H1 (cell line): ENCODE measurements at regions not wholly inside any gene's neighbourhood (a gene's known extent, or its start where the extent isn't known, plus 50 kb on each side); places are given as distances from the start of the nearest gene placed in this dataset.

ENCODE experiments used
- CTCF ChIA-PET: fragments of 300-600 bp; sonication (Branson Sonifier 250); formaldehyde crosslinking; loops from one replicate; lab custom pipeline; 2021; ENCODE audit not compliant: partially characterized antibody; lab: Charles Lee
- POLR2A ChIA-PET: fragments of 300-600 bp; sonication (Branson Sonifier 250); formaldehyde crosslinking; loops from one replicate; lab custom pipeline; 2021; ENCODE audit warnings: inconsistent platforms; ENCODE audit not compliant: partially characterized antibody; lab: Charles Lee
- DNase-seq, 2 experiments: peaks; one replicate each; pipeline versions ENCODE4 v3.0.0 to v3.0.0-alpha.2; 2010 to 2022; ENCODE audit warnings: low spot score in 2 of 2, low read depth in 1 of 2, mixed read lengths in 1 of 2
- FAIRE-seq: peaks from 2 replicates; lab custom pipeline; 2011; peaks lifted over from hg19 to GRCh38; lab: Jason Lieb, UNC
- H2AFZ ChIP-seq: 2 replicates; pipeline ENCODE4 v1.8.1; 2012; ENCODE audit warnings: low read length, inconsistent platforms
- H2AK5ac ChIP-seq: 2 replicates; pipeline ENCODE4 v1.6.1; 2013; ENCODE audit warnings: low read depth, low read length
- H2BK120ac ChIP-seq: replicated peaks from 2 replicates; pipeline ENCODE3; 2013; ENCODE audit warnings: low read depth, low read length, inconsistent platforms
- H2BK12ac ChIP-seq: 2 replicates; pipeline ENCODE4 v1.6.1; 2013; ENCODE audit warnings: low read depth, low read length
- H2BK15ac ChIP-seq: 2 replicates; pipeline ENCODE4 v1.6.1; 2013; ENCODE audit warnings: low read length
- H2BK20ac ChIP-seq: 2 replicates; pipeline ENCODE4 v1.6.1; 2013; ENCODE audit warnings: low read length
- H2BK5ac ChIP-seq: 2 replicates; pipeline ENCODE4 v1.6.1; 2013; ENCODE audit warnings: low read depth, low read length
- H3K14ac ChIP-seq: 2 replicates; pipeline ENCODE4 v1.6.1; 2013; ENCODE audit warnings: inconsistent platforms; ENCODE audit not compliant: insufficient read length
- H3K18ac ChIP-seq: 2 replicates; pipeline ENCODE4 v1.6.1; 2013; ENCODE audit warnings: low read length; ENCODE audit errors: extremely low read depth
- H3K23ac ChIP-seq: 2 replicates; pipeline ENCODE4 v1.6.1; 2013; ENCODE audit warnings: inconsistent platforms; ENCODE audit not compliant: insufficient read length
- H3K23me2 ChIP-seq: 2 replicates; pipeline ENCODE4 v1.6.1; 2013; ENCODE audit warnings: low read depth, low read length
- H3K27ac ChIP-seq: 2 replicates; pipeline ENCODE4 v1.6.1; 2011; ENCODE audit warnings: low read depth, low read length, inconsistent platforms
- H3K27me3 ChIP-seq, 4 experiments: replicated peaks in 1 of 4; 1 replicate in 1 of 4; 2 replicates in 3 of 4; pipeline versions ENCODE4 v1.6.1 to v1.8.1; 2011 to 2013; ENCODE audit warnings: low read length in 3 of 4, mild to moderate bottlenecking in 3 of 4, inconsistent platforms in 2 of 4, mixed read lengths in 2 of 4, moderate library complexity in 1 of 4; ENCODE audit not compliant: control insufficient read depth in 3 of 4, insufficient read depth in 3 of 4; ENCODE audit errors: extremely low read depth in 1 of 4
- H3K36me3 ChIP-seq, 4 experiments: 2 replicates each; pipeline versions ENCODE4 v1.6.1 to v1.8.1; 2011 to 2013; ENCODE audit warnings: mild to moderate bottlenecking in 4 of 4, low read length in 3 of 4, moderate library complexity in 2 of 4, control low read depth in 1 of 4, inconsistent platforms in 1 of 4; ENCODE audit not compliant: insufficient read depth in 4 of 4, control insufficient read depth in 2 of 4
- H3K4ac ChIP-seq: replicated peaks from 2 replicates; pipeline ENCODE3; 2013; ENCODE audit warnings: low read length, low read depth, mixed read lengths, inconsistent platforms; ENCODE audit not compliant: insufficient read length
- H3K4me1 ChIP-seq, 4 experiments: replicated peaks in 1 of 4; 1 replicate in 1 of 4; 2 replicates in 3 of 4; pipeline versions ENCODE4 v1.6.1 to v1.8.1; 2011 to 2013; ENCODE audit warnings: low read length in 3 of 4, inconsistent platforms in 2 of 4, mixed read lengths in 1 of 4; ENCODE audit not compliant: insufficient read depth in 4 of 4, control insufficient read depth in 3 of 4
- H3K4me2 ChIP-seq, 2 experiments: 2 replicates each; pipeline versions ENCODE4 v1.6.1 to v1.8.1; 2011 to 2013; ENCODE audit warnings: low read depth in 2 of 2, low read length in 2 of 2, control low read depth in 1 of 2, inconsistent platforms in 1 of 2, mild to moderate bottlenecking in 1 of 2; ENCODE audit not compliant: insufficient read depth in 1 of 2
- H3K4me3 ChIP-seq, 4 experiments: fragments of 200-600, 300-600 bp in 1 of 4; sonication (generic), shearing (Covaris generic), sonication (Bioruptor Twin) in 1 of 4; 2 replicates each; pipeline versions ENCODE4 v1.5.1 to v1.8.1; 2011 to 2016; ENCODE audit warnings: low read length in 4 of 4, low read depth in 3 of 4, control low read depth in 2 of 4, inconsistent platforms in 2 of 4, mild to moderate bottlenecking in 2 of 4, mixed read lengths in 1 of 4, moderate library complexity in 1 of 4; ENCODE audit not compliant: insufficient read depth in 2 of 4; ENCODE audit errors: extremely low read depth in 1 of 4
- H3K56ac ChIP-seq: replicated peaks from 2 replicates; pipeline ENCODE3; 2013; ENCODE audit warnings: low read depth, mild to moderate bottlenecking, mixed read lengths, low read length, inconsistent platforms; ENCODE audit not compliant: insufficient read length
- H3K79me1 ChIP-seq: 2 replicates; pipeline ENCODE4 v1.6.1; 2013; ENCODE audit warnings: low read depth, low read length, control low read depth
- H3K79me2 ChIP-seq, 2 experiments: 2 replicates each; pipeline versions ENCODE4 v1.6.1 to v1.8.1; 2012 to 2013; ENCODE audit warnings: low read length in 2 of 2, mild to moderate bottlenecking in 2 of 2, inconsistent platforms in 1 of 2; ENCODE audit not compliant: insufficient read depth in 2 of 2, control insufficient read depth in 1 of 2
- H3K9ac ChIP-seq, 4 experiments: replicated peaks in 1 of 4; 1 replicate in 1 of 4; 2 replicates in 3 of 4; pipeline versions ENCODE4 v1.6.1 to v1.8.1; 2011 to 2013; ENCODE audit warnings: low read depth in 3 of 4, low read length in 3 of 4, control low read depth in 2 of 4, mild to moderate bottlenecking in 2 of 4, moderate library complexity in 2 of 4, inconsistent platforms in 1 of 4; ENCODE audit errors: extremely low read depth in 1 of 4
- H3K9me3 ChIP-seq, 2 experiments: 2 replicates each; pipeline versions ENCODE4 v1.6.1 to v1.8.1; 2012 to 2013; ENCODE audit warnings: mild to moderate bottlenecking in 2 of 2, moderate library complexity in 2 of 2, control low read depth in 1 of 2, inconsistent platforms in 1 of 2, low read depth in 1 of 2, low read length in 1 of 2, mixed read lengths in 1 of 2; ENCODE audit not compliant: insufficient read depth in 2 of 2
- H4K20me1 ChIP-seq, 2 experiments: replicated peaks in 1 of 2; 2 replicates each; pipeline versions ENCODE3 to v1.8.1; 2011 to 2013; ENCODE audit warnings: inconsistent platforms in 2 of 2, low read length in 2 of 2, mild to moderate bottlenecking in 1 of 2; ENCODE audit not compliant: insufficient read depth in 2 of 2, control insufficient read depth in 1 of 2
- H4K5ac ChIP-seq: 2 replicates; pipeline ENCODE4 v1.6.1; 2013; ENCODE audit warnings: low read length, low read depth, mixed read lengths, inconsistent platforms; ENCODE audit not compliant: insufficient read length
- H4K8ac ChIP-seq: 2 replicates; pipeline ENCODE4 v1.8.0; 2013; ENCODE audit warnings: mild to moderate bottlenecking, moderate library complexity, low read length, inconsistent platforms; ENCODE audit not compliant: insufficient read depth; ENCODE audit errors: extremely low read depth
- H4K91ac ChIP-seq: replicated peaks from 2 replicates; pipeline ENCODE3; 2013; ENCODE audit warnings: low read length, mixed read lengths, inconsistent platforms; ENCODE audit not compliant: insufficient read length
- HDAC2 ChIP-seq, 2 experiments: fragments of 300-600 bp in 1 of 2; sonication (generic) in 1 of 2; IDR thresholded peaks; 2 replicates each; pipeline ENCODE4 v1.6.1; 2011 to 2012; ENCODE audit warnings: low read depth in 2 of 2, low read length in 2 of 2, mild to moderate bottlenecking in 2 of 2, moderate library complexity in 2 of 2, borderline replicate concordance in 1 of 2, inconsistent platforms in 1 of 2
- HDAC6 ChIP-seq: IDR thresholded peaks from one replicate; pipeline ENCODE4 v1.7.1; 2012; ENCODE audit warnings: low read depth, mild to moderate bottlenecking, inconsistent platforms, low read length, moderate library complexity
- NRF1 ChIP-seq: IDR thresholded peaks from 2 replicates; pipeline ENCODE4 v1.6.1; 2011; ENCODE audit warnings: mild to moderate bottlenecking, low read depth, low read length, improper control_type of control experiment
- WGBS, 2 experiments: shearing (Covaris generic) in 1 of 2; methylation state at CpG; one replicate each; pipeline versions ENCODE4 v1.1.6 to v1.1.7; 2013 to 2015; ENCODE audit warnings: low lambda C conversion rate in 2 of 2, mixed read lengths in 2 of 2, inconsistent platforms in 1 of 2, low coverage in 1 of 2, missing lambda C conversion rate in 1 of 2; ENCODE audit not compliant: insufficient replicate concordance in 2 of 2, insufficient coverage in 1 of 2, insufficient read length in 1 of 2; ENCODE audit errors: extremely low coverage in 1 of 2, missing lambda C conversion rate in 1 of 2; 5-methylcytosine and 5-hydroxymethylcytosine counted together

GRCh38 chr21:35812679-35813078 lies 247.6 kb downstream of the SETD4 start:
- Histone ChIP-seq H3K4me3 (no peak overlapping the region), H3K27ac (no peak overlapping the region), H3K4me1 (peaks cover 0 to 5% (median 4%) of the 10 kb centered on the region in 4 experiments; a peak in 3 of 7 replicates), H3K27me3 (no peaks in the 10 kb centered on the region), H4K8ac (no peak overlapping the region), H3K56ac (no peak overlapping the region), H2AFZ (no peak overlapping the region), H4K91ac (no peak overlapping the region), H2BK12ac (no peak overlapping the region), H2AK5ac (no peak overlapping the region), H2BK20ac (no peak overlapping the region), H2BK15ac (no peak overlapping the region), H3K4me2 (no peak overlapping the region), H3K79me2 (no peaks in the 10 kb centered on the region), H3K23me2 (no peaks in the 10 kb centered on the region), H3K36me3 (no peaks in the 10 kb centered on the region), H3K9me3 (no peaks in the 10 kb centered on the region), H4K20me1 (no peaks in the 10 kb centered on the region), H3K9ac (no peak overlapping the region), H3K4ac (no peak overlapping the region), H3K18ac (no peak overlapping the region), H3K23ac (no peak overlapping the region), H3K14ac (no peak overlapping the region), H2BK120ac (no peak overlapping the region), H3K79me1 (no peaks in the 10 kb centered on the region), H2BK5ac (no peak overlapping the region), H4K5ac (no peak overlapping the region)
- no peak for DNase-seq
- no peak for FAIRE-seq
- POLR2A ChIA-PET: no interaction called here
- TF ChIP-seq HDAC6 (no peak), NRF1 (no peak), HDAC2 (IDR thresholded peaks at IDR 0.05; ENCODE audit: borderline replicate concordance in 1 of 2, low read depth in 2 of 2, low read length in 2 of 2) (no peak)
- 97% methylated on average over 9 of the region's 9 CpGs; no CpG with 5 or more reads in 1 of the 2 experiments for WGBS, 2 experiments
- CTCF ChIA-PET: interaction anchor here (0.6 kb wide), 1 partner anchor 76 kb away, joined by 4 read pairs; no protein-coding TSS in a partner anchor
